ENCODE measurements at regions not wholly inside any gene's neighbourhood (a gene's known extent, or its start where the extent isn't known, plus 50 kb on each side); places are given as distances from the start of the nearest gene placed in this dataset.
"Not testable (repeated sequence)": the region's sequence is repeated elsewhere in the genome, so short reads cannot be mapped to it uniquely, and the experiment has no call there.

DNA sequence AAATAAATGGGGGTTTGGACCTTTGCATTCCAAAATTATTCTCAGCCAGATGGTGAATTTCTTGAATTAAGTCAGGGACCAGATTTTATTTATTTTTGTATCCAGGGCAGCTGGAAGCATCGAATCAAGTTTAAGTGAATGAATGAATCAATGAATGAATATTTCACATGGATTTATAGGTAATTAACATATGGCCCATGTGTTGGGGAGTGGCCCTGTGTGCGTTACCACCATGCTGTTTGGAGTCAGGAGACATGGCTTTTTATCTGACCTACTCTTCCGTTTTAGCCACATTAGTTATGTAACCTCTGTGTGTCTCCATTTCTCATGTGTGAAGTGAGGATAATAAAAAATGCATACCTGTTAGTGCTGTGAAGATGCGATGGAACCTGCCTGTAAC is 213.5 kb downstream of the CDH26 start:
- Mint-ChIP-seq H3K4me3 (no peak overlapping the region), H3K27ac (no peak overlapping the region), H3K27me3 (ENCODE audit: low read depth in 3 of 3) (no peaks in the 10 kb centered on the region), H3K4me1 (peaks cover 41 to 50% of the 10 kb centered on the region in 2 donors), H3K36me3 (peaks cover 8 to 24% (median 9%) of the 10 kb centered on the region in 3 donors), H3K9me3 (no peaks in the 10 kb centered on the region)
- DNase-seq: no peak

DNA sequence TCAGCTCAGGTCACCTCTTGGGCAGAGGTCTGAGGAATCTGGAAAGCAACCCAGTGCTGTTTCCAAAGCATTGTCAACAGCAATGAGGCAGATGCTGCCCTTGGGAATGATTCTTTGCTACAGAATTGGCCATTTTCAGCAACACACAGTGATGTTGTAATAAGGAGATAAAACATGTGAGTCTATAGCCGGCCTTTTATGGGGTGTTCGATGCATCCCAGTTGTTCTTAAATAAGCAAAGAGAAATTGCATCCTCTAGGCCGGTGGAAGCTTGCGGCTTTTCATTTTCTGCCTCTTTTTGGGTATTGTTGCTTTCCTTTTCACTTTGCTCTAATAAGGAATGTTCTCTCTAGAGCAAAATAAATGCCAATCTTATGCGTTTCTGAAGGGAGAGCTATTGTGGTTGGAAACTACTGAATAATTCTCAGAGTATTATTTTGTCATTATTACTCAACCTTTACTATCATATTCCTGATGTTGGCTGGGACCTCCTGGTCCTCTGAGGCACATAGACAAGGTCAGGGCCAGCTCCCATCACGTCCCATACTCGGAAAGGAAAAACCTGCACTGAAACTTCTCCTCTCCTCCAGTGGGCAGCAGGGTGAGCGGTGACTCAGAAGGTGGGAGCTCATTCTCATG is 214.2 kb downstream of the CDH26 start:
- no peaks in the 10 kb centered on the region for H3K9me3 Mint-ChIP-seq
- peaks cover 8 to 24% (median 9%) of the 10 kb centered on the region in 3 donors for H3K36me3 Mint-ChIP-seq
- no peak overlapping the region for H3K4me3 Mint-ChIP-seq
- H3K27me3 Mint-ChIP-seq (ENCODE audit: low read depth in 3 of 3): no peaks in the 10 kb centered on the region
- no peak for DNase-seq
- H3K4me1 Mint-ChIP-seq: peaks cover 34 to 43% of the 10 kb centered on the region in 2 donors
- H3K27ac Mint-ChIP-seq: no peak overlapping the region

- Mint-ChIP-seq H3K36me3 (peaks cover 9 to 15% (median 13%) of the 10 kb centered on the region in 3 donors), H3K4me1 (no peaks in the 10 kb centered on the region), H3K9me3 (no peaks in the 10 kb centered on the region), H3K27me3 (ENCODE audit: low read depth in 3 of 3) (no peaks in the 10 kb centered on the region), H3K27ac (no peak overlapping the region), H3K4me3 (no peak overlapping the region)
- DNase-seq: no peak
Observed at GRCh38 chr20:60177080-60177479, 218.9 kb downstream of the CDH26 start.

GRCh38 chr20:60180986-60181385 is 222.8 kb downstream of the CDH26 start:
- H3K36me3 Mint-ChIP-seq: peaks cover 9 to 14% (median 10%) of the 10 kb centered on the region in 3 donors
- H3K9me3 Mint-ChIP-seq: no peaks in the 10 kb centered on the region
- no peak for DNase-seq
- H3K27me3 Mint-ChIP-seq (ENCODE audit: low read depth in 3 of 3): peaks cover 2 to 3% (median 3%) of the 10 kb centered on the region in 3 donors
- H3K4me3 Mint-ChIP-seq: no peak overlapping the region
- no peaks in the 10 kb centered on the region for H3K4me1 Mint-ChIP-seq
- H3K27ac Mint-ChIP-seq: peak overlapping the region in 1 of 6 donors; percentile 35

DNA sequence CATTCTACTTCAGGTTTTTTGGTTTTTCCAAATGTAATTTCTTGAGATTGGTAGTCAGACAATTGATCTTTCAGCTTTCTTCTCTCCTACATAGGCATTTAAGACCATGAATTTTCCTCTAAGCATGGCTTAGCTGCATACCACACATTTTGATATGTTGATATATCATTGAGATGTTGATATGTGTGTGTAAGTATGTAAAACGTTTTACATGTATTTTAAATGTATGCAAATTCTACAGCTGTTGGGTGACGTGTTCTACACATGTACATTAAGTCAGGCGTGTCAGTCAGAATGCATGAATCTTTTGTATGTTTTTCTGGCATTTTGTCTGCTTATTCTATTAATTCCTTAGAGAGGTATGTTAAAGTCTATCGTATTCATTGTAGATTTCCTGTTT is 228.2 kb downstream of the CDH26 start:
- no peak for DNase-seq
- Mint-ChIP-seq H3K4me3 (no peak overlapping the region), H3K9me3 (no peaks in the 10 kb centered on the region), H3K27me3 (ENCODE audit: low read depth in 3 of 3) (peaks cover 2 to 3% (median 3%) of the 10 kb centered on the region in 3 donors), H3K36me3 (peaks cover 16 to 23% (median 20%) of the 10 kb centered on the region in 3 donors), H3K4me1 (peaks cover 10 to 16% of the 10 kb centered on the region in 2 donors), H3K27ac (no peak overlapping the region)

GRCh38 chr20:60187683-60188082 is 229.5 kb downstream of the CDH26 start:
- Mint-ChIP-seq H3K4me1 (peaks cover 10 to 16% of the 10 kb centered on the region in 2 donors), H3K27me3 (ENCODE audit: low read depth in 3 of 3) (peaks cover 2 to 3% (median 3%) of the 10 kb centered on the region in 3 donors), H3K36me3 (peaks cover 19 to 24% (median 24%) of the 10 kb centered on the region in 3 donors), H3K27ac (peak overlapping the region in 1 of 6 donors; percentile 15), H3K9me3 (no peaks in the 10 kb centered on the region), H3K4me3 (peak overlapping the region in 1 of 5 donors; percentile 33)
- DNase-seq: no peak

- no peak for DNase-seq
- H3K4me1 Mint-ChIP-seq: peaks cover 10 to 16% of the 10 kb centered on the region in 2 donors
- no peak overlapping the region for H3K4me3 Mint-ChIP-seq
- H3K27me3 Mint-ChIP-seq (ENCODE audit: low read depth in 3 of 3): no peaks in the 10 kb centered on the region
- H3K9me3 Mint-ChIP-seq: no peaks in the 10 kb centered on the region
- H3K27ac Mint-ChIP-seq: no peak overlapping the region
- H3K36me3 Mint-ChIP-seq: peaks cover 20 to 26% (median 25%) of the 10 kb centered on the region in 3 donors
Observed at GRCh38 chr20:60191014-60191413, 232.8 kb downstream of the CDH26 start.

DNA sequence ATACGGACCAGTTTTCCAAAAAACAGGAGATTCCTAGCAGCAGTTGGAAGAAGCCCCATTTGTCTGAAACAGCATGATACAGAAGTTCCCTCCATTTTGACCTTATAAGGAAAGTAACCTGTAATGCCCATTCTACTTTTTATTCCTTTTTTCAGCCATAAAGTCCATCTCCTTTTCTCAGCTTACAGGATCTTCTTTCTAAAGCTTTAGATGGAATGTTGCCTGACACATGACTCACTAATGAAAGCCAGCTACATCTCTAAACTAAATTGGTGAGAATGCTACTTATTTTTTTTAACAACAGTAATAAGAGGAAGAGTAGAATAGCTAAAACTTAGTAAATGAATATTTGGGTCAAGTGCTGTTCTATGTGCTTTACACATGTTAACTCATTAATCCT is 234.1 kb downstream of the CDH26 start:
- H3K27me3 Mint-ChIP-seq (ENCODE audit: low read depth in 3 of 3): peaks cover 0 to 2% (median 0%) of the 10 kb centered on the region in 3 donors
- H3K36me3 Mint-ChIP-seq: peaks cover 20 to 39% (median 25%) of the 10 kb centered on the region in 3 donors
- H3K4me1 Mint-ChIP-seq: peaks cover 9 to 11% of the 10 kb centered on the region in 2 donors
- peak overlapping the region in 1 of 6 donors; percentile 55 for H3K27ac Mint-ChIP-seq
- H3K4me3 Mint-ChIP-seq: no peak overlapping the region
- H3K9me3 Mint-ChIP-seq: no peaks in the 10 kb centered on the region
- DNase-seq: no peak

DNA sequence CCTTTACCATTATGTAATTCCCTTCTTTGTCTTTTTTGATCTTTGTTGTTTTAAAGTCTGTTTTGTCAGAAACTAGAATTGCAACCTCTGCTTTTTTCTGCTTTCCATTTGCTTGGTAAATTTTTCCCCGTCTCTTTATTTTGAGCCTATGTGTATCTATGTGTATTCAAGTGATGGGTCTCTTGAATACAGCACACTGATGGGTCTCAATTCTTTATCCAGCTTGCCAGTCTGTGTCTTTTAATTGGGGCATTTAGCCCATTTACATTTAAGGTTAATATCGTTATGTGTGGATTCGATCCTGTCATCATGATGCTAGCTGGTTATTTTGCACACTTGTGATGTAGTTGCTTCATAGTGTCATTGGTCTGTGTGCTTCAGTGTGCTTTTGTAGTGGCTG is 240.9 kb downstream of the CDH26 start:
- peaks cover 28 to 49% (median 33%) of the 10 kb centered on the region in 3 donors for H3K36me3 Mint-ChIP-seq
- peaks cover 3 to 15% (median 7%) of the 10 kb centered on the region in 6 donors for H3K9me3 Mint-ChIP-seq
- H3K4me3 Mint-ChIP-seq: peak overlapping the region in 1 of 5 donors; percentile 4
- not testable (repeated sequence) for H3K27me3 Mint-ChIP-seq (ENCODE audit: low read depth in 3 of 3); DNase-seq
- peak overlapping the region in 3 of 6 donors; percentile 9 to 60 (median 32) for H3K27ac Mint-ChIP-seq
- peaks cover 29% of the 10 kb centered on the region in 2 donors for H3K4me1 Mint-ChIP-seq

DNA sequence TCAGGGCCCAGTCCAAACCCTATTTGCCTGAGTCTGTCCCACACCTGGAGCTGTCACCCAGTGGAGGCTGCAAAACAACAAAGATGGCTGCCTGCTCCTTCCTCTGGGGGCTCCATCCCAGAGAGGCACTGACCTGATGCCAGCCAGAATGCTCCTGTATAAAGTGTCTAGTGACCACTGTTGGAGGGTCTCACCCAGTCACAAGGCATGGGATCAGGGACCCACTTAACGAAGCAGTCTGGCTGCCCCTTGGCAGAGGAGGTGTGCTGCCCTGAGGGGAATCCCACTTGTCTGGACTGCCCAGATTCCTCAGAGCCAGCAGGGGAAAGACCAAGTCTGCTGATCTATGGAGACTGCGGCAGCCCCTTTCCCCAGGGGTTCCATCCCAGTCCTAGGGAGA is 241.6 kb downstream of the CDH26 start:
- H3K4me3 Mint-ChIP-seq: peak overlapping the region in 1 of 5 donors; percentile 56

GRCh38 chr20:60200305-60200918 is 242.2 kb downstream of the CDH26 start:
- peaks cover 29% of the 10 kb centered on the region in 2 donors for H3K4me1 Mint-ChIP-seq
- H3K9me3 Mint-ChIP-seq: peaks cover 3 to 15% (median 7%) of the 10 kb centered on the region in 6 donors
- peaks cover 26 to 47% (median 31%) of the 10 kb centered on the region in 3 donors for H3K36me3 Mint-ChIP-seq
- H3K27me3 Mint-ChIP-seq (ENCODE audit: low read depth in 3 of 3): peaks cover 0 to 2% (median 0%) of the 10 kb centered on the region in 3 donors
- H3K4me3 Mint-ChIP-seq: peak overlapping the region in 3 of 5 donors; percentile 20 to 56 (median 40)
- DNase-seq: peak in 1 of 3 donors; percentile 30
- peak overlapping the region in 3 of 6 donors; percentile 18 to 72 (median 60) for H3K27ac Mint-ChIP-seq

More for the DNA sequence above, 241.6 kb downstream of the CDH26 start:
- Mint-ChIP-seq H3K27me3 (ENCODE audit: low read depth in 3 of 3) (peaks cover 0 to 2% (median 0%) of the 10 kb centered on the region in 3 donors), H3K4me1 (peaks cover 29% of the 10 kb centered on the region in 2 donors), H3K27ac (peak overlapping the region in 3 of 6 donors; percentile 32 to 60 (median 36)), H3K36me3 (peaks cover 28 to 49% (median 33%) of the 10 kb centered on the region in 3 donors), H3K9me3 (peaks cover 3 to 15% (median 7%) of the 10 kb centered on the region in 6 donors)
- DNase-seq: no peak

GRCh38 chr20:60201198-60201835 is 243.1 kb downstream of the CDH26 start:
- H3K36me3 Mint-ChIP-seq: peaks cover 24 to 40% (median 24%) of the 10 kb centered on the region in 3 donors
- H3K27ac Mint-ChIP-seq: peak overlapping the region in 5 of 6 donors; percentile 22 to 80 (median 72)
- peaks cover 0 to 3% (median 0%) of the 10 kb centered on the region in 3 donors for H3K27me3 Mint-ChIP-seq (ENCODE audit: low read depth in 3 of 3)
- peak overlapping the region in 3 of 5 donors; percentile 20 to 56 (median 40) for H3K4me3 Mint-ChIP-seq
- DNase-seq: no peak
- H3K4me1 Mint-ChIP-seq: peaks cover 30 to 35% of the 10 kb centered on the region in 2 donors
- peaks cover 3 to 15% (median 7%) of the 10 kb centered on the region in 6 donors for H3K9me3 Mint-ChIP-seq

GRCh38 chr20:60202046-60202445 is 243.8 kb downstream of the CDH26 start:
- no peak for DNase-seq
- H3K4me1 Mint-ChIP-seq: peaks cover 29 to 37% of the 10 kb centered on the region in 2 donors
- peak overlapping the region in 1 of 6 donors; percentile 60 for H3K27ac Mint-ChIP-seq
- peaks cover 3 to 15% (median 7%) of the 10 kb centered on the region in 6 donors for H3K9me3 Mint-ChIP-seq
- H3K36me3 Mint-ChIP-seq: peaks cover 22 to 34% (median 24%) of the 10 kb centered on the region in 3 donors
- peak overlapping the region in 1 of 5 donors; percentile 24 for H3K4me3 Mint-ChIP-seq
- H3K27me3 Mint-ChIP-seq (ENCODE audit: low read depth in 3 of 3): peaks cover 0 to 1% (median 0%) of the 10 kb centered on the region in 3 donors

All from immature natural killer cell (primary cell).